ENCODE measurements at regions not wholly inside any gene's neighbourhood (a gene's known extent, or its start where the extent isn't known, plus 50 kb on each side); places are given as distances from the start of the nearest gene placed in this dataset.

DNA sequence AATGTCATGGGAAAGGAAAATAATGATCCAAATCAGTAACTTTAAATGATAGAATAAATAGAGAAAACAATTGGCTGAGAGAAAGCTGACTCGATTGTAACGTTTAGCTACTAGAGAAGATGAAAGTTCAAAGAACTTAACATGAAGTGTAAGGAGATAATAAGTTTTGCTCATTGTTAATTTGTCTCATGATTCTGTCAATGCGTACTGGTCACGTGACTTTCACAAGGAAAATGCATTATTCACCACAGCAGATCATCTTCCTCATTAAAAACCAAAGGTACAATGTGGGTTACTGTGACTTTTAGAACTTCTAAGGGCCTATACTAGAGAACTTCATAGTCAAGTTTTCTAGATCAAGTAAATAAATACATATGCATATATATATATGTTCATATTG lies 1207.2 kb downstream of the EFNB2 start:
- TF ChIP-seq, protein P1, sequence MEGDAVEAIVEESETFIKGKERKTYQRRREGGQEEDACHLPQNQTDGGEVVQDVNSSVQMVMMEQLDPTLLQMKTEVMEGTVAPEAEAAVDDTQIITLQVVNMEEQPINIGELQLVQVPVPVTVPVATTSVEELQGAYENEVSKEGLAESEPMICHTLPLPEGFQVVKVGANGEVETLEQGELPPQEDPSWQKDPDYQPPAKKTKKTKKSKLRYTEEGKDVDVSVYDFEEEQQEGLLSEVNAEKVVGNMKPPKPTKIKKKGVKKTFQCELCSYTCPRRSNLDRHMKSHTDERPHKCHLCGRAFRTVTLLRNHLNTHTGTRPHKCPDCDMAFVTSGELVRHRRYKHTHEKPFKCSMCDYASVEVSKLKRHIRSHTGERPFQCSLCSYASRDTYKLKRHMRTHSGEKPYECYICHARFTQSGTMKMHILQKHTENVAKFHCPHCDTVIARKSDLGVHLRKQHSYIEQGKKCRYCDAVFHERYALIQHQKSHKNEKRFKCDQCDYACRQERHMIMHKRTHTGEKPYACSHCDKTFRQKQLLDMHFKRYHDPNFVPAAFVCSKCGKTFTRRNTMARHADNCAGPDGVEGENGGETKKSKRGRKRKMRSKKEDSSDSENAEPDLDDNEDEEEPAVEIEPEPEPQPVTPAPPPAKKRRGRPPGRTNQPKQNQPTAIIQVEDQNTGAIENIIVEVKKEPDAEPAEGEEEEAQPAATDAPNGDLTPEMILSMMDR (IDR thresholded peaks at IDR 0.05): no peak
- no peak for TF ChIP-seq POLR2A (IDR thresholded peaks at IDR 0.05)
- intact Hi-C loops (cut with DNase I): no loop called here
- WGBS, 4 donors: 82 to 94% (median 89%) methylated on average over 4 of the region's 4 CpGs
- no peak for DNase-seq
- H3K4me1 ChIP-seq (replicated peaks in 1 of 2): no peaks in the 10 kb centered on the region
- no peak overlapping the region for H3K4me3 ChIP-seq
- H3K9me3 ChIP-seq (replicated peaks in 1 of 3): no peaks in the 10 kb centered on the region
- H3K27ac ChIP-seq: no peak overlapping the region
- no peaks in the 10 kb centered on the region for H3K36me3 ChIP-seq (replicated peaks in 1 of 2)
- H3K27me3 ChIP-seq: no peaks in the 10 kb centered on the region

DNA sequence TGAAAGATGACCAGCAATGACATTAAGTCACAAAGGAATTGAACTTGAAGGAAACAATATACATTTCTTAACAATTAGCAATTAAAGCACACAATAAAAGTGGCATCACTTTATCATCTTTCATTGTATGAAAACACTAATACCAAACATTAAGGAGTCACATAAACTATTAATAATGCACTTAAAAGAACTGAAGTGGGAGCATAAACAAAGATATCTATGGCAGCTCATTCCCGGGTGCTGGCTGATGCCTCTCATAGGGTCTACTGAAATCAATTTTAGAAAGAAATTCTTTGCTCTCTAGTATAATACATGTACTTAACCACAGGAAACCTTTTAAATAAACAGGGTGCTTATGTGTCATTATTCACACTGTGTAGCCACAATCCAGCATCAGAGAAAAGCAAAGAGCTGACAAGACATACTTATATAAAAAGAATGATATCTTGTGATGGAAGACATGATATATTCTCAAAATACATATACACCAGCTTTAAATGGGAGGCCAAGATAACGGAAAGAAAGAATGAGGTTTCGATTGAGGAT lies 1207.8 kb downstream of the EFNB2 start:
- TF ChIP-seq, protein P1 (IDR thresholded peaks at IDR 0.05): no peak
- TF ChIP-seq POLR2A (IDR thresholded peaks at IDR 0.05): no peak
- no peak for DNase-seq
- no peaks in the 10 kb centered on the region for H3K27me3 ChIP-seq
- no peaks in the 10 kb centered on the region for H3K36me3 ChIP-seq (replicated peaks in 1 of 2)
- WGBS, 4 donors: 72 to 84% (median 78%) methylated on average over 3 of the region's 3 CpGs
- no peak overlapping the region for H3K4me3 ChIP-seq
- no peak overlapping the region for H3K27ac ChIP-seq
- no peaks in the 10 kb centered on the region for H3K9me3 ChIP-seq (replicated peaks in 1 of 3)
- H3K4me1 ChIP-seq (replicated peaks in 1 of 2): no peaks in the 10 kb centered on the region
- intact Hi-C loops (cut with DNase I): no loop called here

DNA sequence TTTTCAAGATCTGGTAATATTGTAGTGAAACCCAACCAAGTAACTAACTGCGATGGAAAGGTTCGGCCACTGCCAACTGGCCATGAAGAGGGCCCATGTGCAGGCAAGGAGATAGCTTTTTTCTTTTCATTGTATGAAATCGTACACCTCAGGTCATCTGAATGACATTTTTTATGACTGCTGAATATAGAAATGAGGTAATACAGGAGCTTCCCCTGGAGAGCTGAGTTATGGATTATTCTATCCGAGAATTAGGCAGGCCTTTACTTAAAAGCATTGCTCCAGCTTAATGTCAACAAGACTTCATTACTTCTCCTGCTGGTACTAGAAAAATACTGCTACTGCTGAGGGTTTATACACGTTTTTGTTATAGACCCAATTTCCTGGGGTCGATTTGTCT lies 1215.6 kb downstream of the EFNB2 start:
- Histone ChIP-seq H3K9me3 (replicated peaks in 1 of 3) (no peaks in the 10 kb centered on the region), H3K36me3 (replicated peaks in 1 of 2) (no peaks in the 10 kb centered on the region), H3K27me3 (no peaks in the 10 kb centered on the region), H3K4me3 (no peak overlapping the region), H3K4me1 (replicated peaks in 1 of 2) (no peaks in the 10 kb centered on the region), H3K27ac (no peak overlapping the region)
- TF ChIP-seq POLR2A (IDR thresholded peaks at IDR 0.05): no peak
- TF ChIP-seq, protein P1 (IDR thresholded peaks at IDR 0.05): no peak
- no peak for DNase-seq
- intact Hi-C loops (cut with DNase I): no loop called here
- 77 to 85% (median 81%) methylated on average over 6 of the region's 6 CpGs for WGBS, 4 donors

DNA sequence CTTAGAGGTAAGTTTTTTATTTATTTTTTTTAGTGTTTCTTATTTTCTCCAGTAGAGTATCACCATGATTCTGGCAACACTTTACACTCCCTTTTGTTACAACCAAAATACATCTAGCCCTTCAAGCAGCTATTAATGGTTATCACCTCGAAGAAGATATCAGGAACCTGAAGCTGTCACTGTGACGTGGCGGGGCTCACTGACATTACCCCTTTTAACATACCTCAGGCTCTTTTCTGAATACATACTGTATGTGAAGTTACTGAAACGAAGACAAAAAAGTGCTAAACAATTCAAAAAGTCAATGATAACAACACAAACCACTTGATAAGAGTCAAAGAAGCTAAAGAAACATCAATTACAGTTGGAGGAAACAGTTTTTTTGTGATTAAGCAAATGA lies 1218.7 kb downstream of the EFNB2 start:
- WGBS, 4 donors: 82 to 90% (median 86%) methylated on average over 4 of the region's 4 CpGs
- intact Hi-C loops (cut with DNase I): no loop called here
- no peak for DNase-seq
- H3K4me3 ChIP-seq: no peak overlapping the region
- no peaks in the 10 kb centered on the region for H3K9me3 ChIP-seq (replicated peaks in 1 of 3)
- TF ChIP-seq, protein P1 (IDR thresholded peaks at IDR 0.05): no peak
- TF ChIP-seq POLR2A (IDR thresholded peaks at IDR 0.05): no peak
- no peak overlapping the region for H3K27ac ChIP-seq
- H3K4me1 ChIP-seq (replicated peaks in 1 of 2): no peaks in the 10 kb centered on the region
- H3K27me3 ChIP-seq: no peaks in the 10 kb centered on the region
- no peaks in the 10 kb centered on the region for H3K36me3 ChIP-seq (replicated peaks in 1 of 2)
